Transverse colon (tissue), 3 donors: ENCODE measurements at regions not wholly inside any gene's neighbourhood (a gene's known extent, or its start where the extent isn't known, plus 50 kb on each side); places are given as distances from the start of the nearest gene placed in this dataset.

Experiments used
- CTCF ChIP-seq, 5 experiments: fragments of 200-600 bp in 3 of 5; fragments of 450-650 bp in 2 of 5; sonication (generic) in 3 of 5; IDR thresholded peaks; 1 replicate in 2 of 5; 2 replicates in 3 of 5; pipeline ENCODE4 v1.5.1; 2016 to 2017; ENCODE audit warnings: antibody characterized with exemption in 5 of 5, inconsistent platforms in 3 of 5, mild to moderate bottlenecking in 2 of 5, moderate library complexity in 1 of 5
- EP300 ChIP-seq: sonication (generic); formaldehyde crosslinking; IDR thresholded peaks from one replicate; pipeline ENCODE4 v1.6.1; 2017; ENCODE audit warnings: antibody characterized with exemption, low read depth
- POLR2A ChIP-seq: fragments of 450-650 bp; IDR thresholded peaks from one replicate; pipeline ENCODE4 v1.6.1; 2016; ENCODE audit warnings: antibody characterized with exemption, mild to moderate bottlenecking, moderate library complexity

- TF ChIP-seq POLR2A: no peak
- no peak for TF ChIP-seq CTCF (IDR thresholded peaks at IDR 0.05)
- TF ChIP-seq EP300: no peak
Measured at GRCh38 chr18:30748541-30748940, 294.0 kb downstream of the DSC3 start.
